Erythroblast (primary cell): ENCODE measurements at regions not wholly inside any gene's neighbourhood (a gene's known extent, or its start where the extent isn't known, plus 50 kb on each side); places are given as distances from the start of the nearest gene placed in this dataset.

Source experiments
- GATA1 ChIP-seq: IDR thresholded peaks from 2 replicates; pipeline ENCODE4 v1.6.1; 2011; ENCODE audit warnings: low read depth, mild to moderate bottlenecking, control low read depth, low read length, moderate library complexity
- POLR2A ChIP-seq: IDR thresholded peaks from 2 replicates; pipeline ENCODE4 v1.6.1; 2011; ENCODE audit warnings: mild to moderate bottlenecking, low read length

DNA sequence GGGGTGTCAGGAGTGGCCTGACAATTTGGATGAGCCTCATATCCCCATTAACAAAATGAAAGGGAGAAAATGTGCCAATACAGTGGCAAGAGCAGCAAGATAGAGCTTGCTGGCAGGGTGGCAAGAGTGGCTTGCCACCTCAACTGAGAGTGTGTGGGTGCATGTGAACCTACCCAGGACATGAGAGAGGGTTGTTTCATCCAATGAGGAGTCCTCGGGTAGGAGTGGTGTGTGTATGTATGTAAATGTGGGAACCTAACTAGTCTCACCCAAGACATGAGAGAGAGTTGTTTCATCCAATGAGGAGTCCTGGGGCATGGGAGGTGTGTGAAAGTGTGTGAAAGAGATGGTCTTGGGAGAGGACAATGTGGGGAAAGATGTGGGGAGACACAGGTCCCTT, 234.2 kb downstream of the RPS4Y2 start:
- TF ChIP-seq POLR2A (no peak), GATA1 (no peak)
